GM19023 (cell line): ENCODE measurements at regions not wholly inside any gene's neighbourhood (a gene's known extent, or its start where the extent isn't known, plus 50 kb on each side); places are given as distances from the start of the nearest gene placed in this dataset.
"Not testable (repeated sequence)": the region's sequence is repeated elsewhere in the genome, so short reads cannot be mapped to it uniquely, and the experiment has no call there.

Source experiments
- ATAC-seq: cut with Tn5 transposase; IDR thresholded peaks from one replicate; pipeline ENCODE4 v1.9.1; 2021; ENCODE audit warnings: mild to moderate bottlenecking, moderate library complexity; ENCODE audit not compliant: unreplicated experiment

DNA sequence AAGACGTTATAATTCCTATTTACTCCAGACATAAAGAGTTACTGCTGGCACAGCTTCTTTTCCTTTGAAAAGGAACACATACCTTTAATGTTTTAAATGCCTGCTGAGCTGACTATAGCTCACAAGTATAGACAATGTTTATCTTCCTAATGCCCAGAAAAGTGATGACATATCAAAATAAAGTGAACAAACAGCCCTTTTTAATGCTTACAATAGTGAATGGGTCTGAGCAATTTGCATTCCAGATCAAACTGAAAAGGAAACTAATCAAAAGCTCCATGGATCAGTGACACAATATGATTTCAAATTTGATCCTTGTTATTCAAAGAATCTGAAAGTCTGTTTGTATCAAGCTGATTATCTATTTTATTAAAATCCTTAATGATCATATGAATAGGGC is 233.6 kb upstream of the SEMA3E start:
- ATAC-seq: no peak

GRCh38 chr7:83879063-83879462 is 230.1 kb upstream of the SEMA3E start:
- no peak for ATAC-seq

DNA sequence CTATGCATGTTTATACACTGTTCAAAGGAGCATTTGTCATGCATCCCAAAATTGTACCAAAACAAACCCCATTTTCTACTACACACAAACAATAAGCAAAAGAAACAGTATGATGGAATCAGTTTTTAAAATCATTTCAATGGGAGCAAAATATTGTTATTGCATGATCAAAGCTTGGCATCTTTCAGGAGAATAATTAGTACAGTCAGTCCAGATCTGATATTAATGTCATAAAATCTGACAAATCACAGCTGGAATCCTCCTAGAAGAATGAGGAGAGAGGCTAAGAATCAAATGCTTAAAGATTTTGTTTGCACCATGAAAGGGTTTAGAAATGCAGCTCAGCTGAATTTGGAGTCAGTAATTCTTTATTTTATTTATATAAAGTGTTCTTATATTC is 229.7 kb upstream of the SEMA3E start:
- no peak for ATAC-seq

GRCh38 chr7:83876593-83876992 is 227.7 kb upstream of the SEMA3E start:
- ATAC-seq: no peak

GRCh38 chr7:83873459-83873858 is 224.5 kb upstream of the SEMA3E start:
- no peak for ATAC-seq

DNA sequence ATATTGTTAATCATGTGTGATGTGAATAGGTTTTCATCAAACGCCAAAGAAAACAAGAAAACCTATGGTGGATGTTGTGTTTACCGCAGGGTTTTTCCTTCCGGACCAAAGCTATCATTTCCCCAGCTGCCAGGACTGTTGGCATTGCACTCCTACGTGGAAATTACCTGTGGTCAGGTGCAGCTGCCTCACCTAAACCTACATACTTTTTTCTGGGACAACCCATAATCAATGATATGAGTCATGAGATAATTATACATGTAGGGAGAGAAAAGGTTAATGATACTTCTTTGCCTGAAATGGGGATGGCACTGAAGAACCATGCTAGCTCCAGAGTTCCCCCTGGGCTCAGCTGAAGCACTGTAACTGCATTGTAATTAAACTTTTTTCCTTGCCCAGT is 223.6 kb upstream of the SEMA3E start:
- no peak for ATAC-seq

- no peak for ATAC-seq
These were observed 221.6 kb upstream of the SEMA3E start for GRCh38 chr7:83870515-83870914.

DNA sequence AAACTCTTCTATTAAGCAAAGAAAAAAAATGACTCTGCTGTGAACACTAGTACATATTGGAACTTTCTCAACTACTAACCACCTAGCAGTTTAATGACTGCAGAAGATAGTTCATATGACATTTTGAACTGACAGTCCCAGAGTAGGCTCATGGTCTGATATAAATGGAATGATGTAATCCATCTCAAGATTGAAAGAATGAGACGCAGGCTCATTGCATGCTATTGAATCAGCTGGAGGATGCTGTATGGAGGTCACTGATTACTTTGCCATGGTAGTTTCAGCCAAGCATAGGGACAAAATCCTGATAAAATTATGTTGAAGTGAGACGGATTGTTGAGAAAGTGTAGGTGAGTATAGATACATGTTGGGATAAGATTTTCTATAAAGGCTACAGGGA is 217.6 kb upstream of the SEMA3E start:
- no peak for ATAC-seq

- ATAC-seq: no peak
These were observed 215.6 kb upstream of the SEMA3E start for GRCh38 chr7:83864551-83864950.

DNA sequence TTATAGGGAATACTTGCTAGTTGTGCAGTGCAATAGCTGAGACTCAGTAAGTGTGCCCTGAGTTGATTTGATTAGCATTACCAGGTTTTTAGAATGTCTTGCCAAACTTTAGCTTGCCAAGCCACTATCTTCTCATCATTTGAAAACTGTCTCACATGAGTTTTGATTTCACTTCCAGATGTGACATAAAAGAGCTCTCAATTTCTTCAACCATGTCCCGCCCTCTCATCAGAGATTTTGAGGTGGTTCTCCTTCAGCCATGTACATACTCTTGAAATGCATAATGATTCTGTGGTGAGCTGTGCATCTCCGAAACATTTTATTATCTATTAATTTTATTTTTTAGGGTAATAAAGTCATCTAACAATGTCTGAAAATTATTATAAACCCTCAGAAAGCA is 215.0 kb upstream of the SEMA3E start:
- no peak for ATAC-seq

DNA sequence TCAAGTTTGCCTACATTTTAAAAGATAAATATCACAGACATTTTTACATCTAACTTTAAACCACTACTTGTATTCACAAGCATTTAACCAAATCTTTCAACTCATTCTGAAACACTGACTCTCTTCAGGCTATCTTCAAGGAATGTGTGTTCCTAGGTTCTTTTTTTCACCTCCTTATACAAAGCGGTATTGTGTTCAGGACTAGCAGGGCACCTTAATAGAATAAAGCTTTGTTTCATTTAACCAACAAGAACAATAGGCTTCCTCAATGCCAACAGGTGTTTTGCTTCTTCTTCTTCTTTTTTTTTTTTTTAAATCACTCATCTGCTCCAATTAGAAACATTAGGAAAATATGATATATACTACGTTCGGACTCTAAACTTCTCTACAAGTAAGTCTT is 212.9 kb upstream of the SEMA3E start:
- ATAC-seq: no peak

- ATAC-seq: no peak
These were observed 210.9 kb upstream of the SEMA3E start for GRCh38 chr7:83859827-83860226.

DNA sequence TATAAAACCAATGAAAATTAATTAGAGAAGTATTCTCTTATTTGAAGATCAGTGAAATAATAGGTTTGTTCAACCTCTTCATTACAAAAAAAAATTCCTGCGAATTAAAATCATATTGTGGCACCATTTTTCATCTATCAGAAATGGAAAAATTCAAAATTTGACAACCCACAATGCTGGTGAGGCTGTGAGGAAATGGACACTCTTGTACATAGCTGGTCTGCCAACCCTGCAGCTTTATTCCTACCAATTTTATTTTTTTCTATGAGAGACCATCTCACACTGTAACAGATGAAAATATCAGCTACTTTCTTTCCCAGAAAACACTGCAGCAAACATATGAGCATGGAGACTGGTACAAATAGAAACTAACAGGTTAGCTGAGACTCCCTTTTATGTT is 208.8 kb upstream of the SEMA3E start:
- no peak for ATAC-seq

GRCh38 chr7:83856094-83856493 is 207.2 kb upstream of the SEMA3E start:
- ATAC-seq: no peak

- ATAC-seq: no peak
These were observed 203.2 kb upstream of the SEMA3E start for GRCh38 chr7:83852136-83852535.

DNA sequence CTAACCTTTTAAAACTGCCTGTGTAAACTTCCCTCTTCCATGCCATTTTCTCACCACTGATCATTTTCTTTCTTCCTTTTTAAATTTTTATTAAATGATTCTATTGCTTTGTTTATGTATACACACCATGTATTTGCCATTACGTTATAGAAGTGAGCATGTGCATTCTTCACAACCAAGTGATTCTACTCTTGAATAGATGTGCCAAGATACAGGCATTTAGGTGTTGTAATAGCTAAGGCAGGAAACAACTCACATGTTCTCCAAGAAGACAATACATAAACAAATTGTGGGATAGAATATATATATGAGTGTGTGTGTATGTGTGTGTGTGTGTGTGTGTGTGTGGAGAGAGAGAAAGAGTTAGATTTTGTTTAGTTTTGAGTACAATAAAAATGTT is 202.6 kb upstream of the SEMA3E start:
- no peak for ATAC-seq

GRCh38 chr7:83850941-83851340 is 202.0 kb upstream of the SEMA3E start:
- ATAC-seq: no peak

- ATAC-seq: no peak
These were observed 201.2 kb upstream of the SEMA3E start for GRCh38 chr7:83850125-83850524.

DNA sequence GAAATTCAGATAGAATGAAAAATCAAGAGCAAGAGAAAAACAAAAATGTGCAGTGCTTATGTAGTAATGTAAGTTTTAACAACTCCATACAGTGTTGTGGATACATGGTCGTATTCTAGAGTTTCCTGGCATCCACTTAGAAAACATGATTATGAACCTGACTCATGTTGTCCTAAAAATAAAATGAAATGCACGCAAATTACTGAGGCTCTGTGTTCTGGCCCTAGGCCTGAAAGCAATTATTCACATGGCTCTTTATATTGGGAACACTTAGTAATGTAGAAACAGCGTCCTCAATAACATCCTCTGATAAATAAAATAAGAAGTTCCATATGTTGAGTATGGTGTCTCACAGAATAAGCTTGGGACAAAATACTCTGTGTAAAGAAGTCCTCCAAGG is 200.2 kb upstream of the SEMA3E start:
- ATAC-seq: no peak

DNA sequence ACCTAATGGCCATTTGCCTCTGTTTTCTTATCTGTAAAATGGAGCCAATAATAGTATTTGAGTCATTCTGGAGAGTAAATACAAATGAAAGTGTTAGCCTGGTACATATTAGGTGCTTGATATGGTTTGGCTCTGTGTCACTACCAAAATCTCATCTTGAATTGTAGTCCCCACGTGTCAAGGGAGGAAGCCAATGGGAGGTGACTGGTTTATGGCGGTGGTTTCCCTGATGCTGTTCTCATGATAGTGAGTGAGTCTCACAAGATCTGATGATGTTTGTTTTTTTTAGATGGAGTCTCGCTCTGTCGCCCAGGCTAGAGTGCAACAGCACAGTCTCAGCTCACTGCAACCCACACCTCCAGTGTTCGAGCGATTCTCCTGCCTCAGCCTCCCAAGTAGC is 194.0 kb upstream of the SEMA3E start:
- no peak for ATAC-seq

- ATAC-seq: no peak
These were observed 188.7 kb upstream of the SEMA3E start for GRCh38 chr7:83837683-83838082.

GRCh38 chr7:83836028-83836427 is 187.1 kb upstream of the SEMA3E start:
- no peak for ATAC-seq

DNA sequence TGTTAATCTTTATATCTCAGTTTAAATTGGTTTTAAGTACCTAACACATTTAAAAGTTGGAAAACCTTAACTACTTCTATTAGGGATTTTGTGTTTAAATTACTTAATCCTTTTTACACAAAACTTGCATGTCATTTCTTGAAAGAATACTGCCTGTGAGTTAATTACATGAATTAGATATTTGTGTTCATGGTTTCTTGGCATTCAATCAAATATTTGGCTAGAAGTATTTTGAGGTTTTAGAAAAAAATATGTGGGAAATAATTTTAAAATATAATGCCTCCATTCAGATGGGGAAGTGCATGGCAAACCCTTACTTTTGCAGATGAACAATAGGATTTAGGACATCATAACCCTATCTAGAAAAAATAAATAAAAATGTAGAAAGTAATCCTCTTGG is 186.5 kb upstream of the SEMA3E start:
- no peak for ATAC-seq

DNA sequence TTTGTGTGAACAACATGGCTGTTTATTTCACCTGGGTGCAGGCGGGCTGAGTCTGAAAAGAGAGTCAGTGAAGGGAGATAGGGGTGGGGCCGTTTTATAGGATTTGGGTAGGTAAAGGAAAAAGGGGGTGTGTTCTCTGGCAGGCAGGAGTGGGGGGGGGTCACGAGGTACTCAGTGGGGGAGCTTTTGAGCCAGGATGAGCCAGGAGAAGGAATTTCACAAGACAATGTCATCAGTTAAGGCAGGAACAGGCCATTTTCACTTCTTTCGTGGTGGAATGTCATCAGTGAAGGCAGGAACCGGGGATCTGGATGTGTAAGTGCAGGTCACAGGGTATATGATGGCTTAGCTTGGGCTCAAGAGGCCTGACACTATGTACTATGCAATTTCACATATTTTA is 184.8 kb upstream of the SEMA3E start:
- ATAC-seq: not testable (repeated sequence)
